GM12874 (cell line): ENCODE measurements at regions not wholly inside any gene's neighbourhood (a gene's known extent, or its start where the extent isn't known, plus 50 kb on each side); places are given as distances from the start of the nearest gene placed in this dataset.

Experiments used
- TF ChIP-seq, protein P1 (sequence below): IDR thresholded peaks from 2 replicates; pipeline ENCODE4 v1.5.1; 2011; ENCODE audit warnings: low read depth, mild to moderate bottlenecking, control low read depth, low read length, moderate library complexity; ENCODE audit not compliant: insufficient read depth

DNA sequence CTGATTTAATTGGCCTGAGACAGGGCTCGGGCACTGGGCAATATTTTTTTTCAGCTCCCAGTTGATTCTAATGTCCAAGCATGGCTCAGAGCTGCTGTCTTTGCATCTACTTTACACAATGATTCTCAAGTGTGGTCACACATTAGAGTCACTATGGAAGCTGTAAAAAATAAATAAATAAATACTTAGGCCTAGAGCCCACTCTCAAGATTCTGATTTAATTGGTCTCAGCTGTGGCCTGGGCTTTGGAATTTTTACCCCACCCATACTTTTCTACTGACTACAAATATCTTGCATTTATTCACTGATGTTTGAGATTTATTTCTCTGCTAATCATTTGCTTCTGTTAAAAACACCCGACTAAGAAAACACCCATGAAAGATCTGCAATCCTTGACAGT is 145.7 kb upstream of the SRD5A2 start:
- TF ChIP-seq, protein P1, sequence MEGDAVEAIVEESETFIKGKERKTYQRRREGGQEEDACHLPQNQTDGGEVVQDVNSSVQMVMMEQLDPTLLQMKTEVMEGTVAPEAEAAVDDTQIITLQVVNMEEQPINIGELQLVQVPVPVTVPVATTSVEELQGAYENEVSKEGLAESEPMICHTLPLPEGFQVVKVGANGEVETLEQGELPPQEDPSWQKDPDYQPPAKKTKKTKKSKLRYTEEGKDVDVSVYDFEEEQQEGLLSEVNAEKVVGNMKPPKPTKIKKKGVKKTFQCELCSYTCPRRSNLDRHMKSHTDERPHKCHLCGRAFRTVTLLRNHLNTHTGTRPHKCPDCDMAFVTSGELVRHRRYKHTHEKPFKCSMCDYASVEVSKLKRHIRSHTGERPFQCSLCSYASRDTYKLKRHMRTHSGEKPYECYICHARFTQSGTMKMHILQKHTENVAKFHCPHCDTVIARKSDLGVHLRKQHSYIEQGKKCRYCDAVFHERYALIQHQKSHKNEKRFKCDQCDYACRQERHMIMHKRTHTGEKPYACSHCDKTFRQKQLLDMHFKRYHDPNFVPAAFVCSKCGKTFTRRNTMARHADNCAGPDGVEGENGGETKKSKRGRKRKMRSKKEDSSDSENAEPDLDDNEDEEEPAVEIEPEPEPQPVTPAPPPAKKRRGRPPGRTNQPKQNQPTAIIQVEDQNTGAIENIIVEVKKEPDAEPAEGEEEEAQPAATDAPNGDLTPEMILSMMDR, result no peak

- TF ChIP-seq, protein P1, result no peak
These were observed 144.7 kb upstream of the SRD5A2 start for GRCh38 chr2:31725444-31725843.

DNA sequence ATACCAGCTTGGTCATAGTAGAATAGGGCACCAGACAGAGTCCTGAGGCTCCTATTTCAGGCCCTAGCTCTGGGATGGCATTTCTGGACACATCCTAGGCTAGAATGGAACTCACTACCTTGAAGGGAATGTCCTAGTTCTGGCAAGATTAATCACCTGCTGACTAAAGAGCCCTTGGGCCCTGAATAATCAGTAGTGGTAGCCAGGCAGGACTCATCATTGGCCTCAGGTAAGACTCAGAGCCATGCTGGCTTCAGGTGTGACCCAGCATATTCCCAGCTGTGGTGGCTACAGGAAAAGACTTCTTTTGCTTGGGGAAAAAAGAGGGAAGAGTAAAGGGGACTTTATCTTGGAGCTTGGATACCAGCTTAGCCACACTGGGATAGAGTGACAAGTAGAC is 131.0 kb upstream of the SRD5A2 start:
- TF ChIP-seq, protein P1, result no peak

- TF ChIP-seq, protein P1, result no peak
These were observed 129.4 kb upstream of the SRD5A2 start for GRCh38 chr2:31710121-31710520.

DNA sequence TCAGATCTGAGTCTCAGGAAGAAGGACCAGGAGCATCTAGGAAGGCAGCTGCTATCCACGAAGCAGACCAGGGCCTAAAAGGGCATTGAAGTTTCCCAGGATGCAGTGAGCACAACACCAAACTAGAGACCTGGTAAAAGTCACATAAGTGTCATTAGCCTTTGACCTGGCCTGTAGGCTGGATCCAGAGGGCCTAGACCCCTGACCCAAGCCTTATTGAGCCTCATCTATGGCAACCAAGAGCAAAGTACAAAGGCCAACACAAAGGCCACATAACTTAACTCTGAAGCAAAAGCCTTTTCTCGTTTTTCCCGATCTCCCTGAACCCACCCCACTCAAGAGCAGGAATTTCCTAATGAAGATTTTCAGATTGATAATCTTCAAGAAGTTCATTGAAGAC is 127.3 kb upstream of the SRD5A2 start:
- TF ChIP-seq, protein P1, result no peak

DNA sequence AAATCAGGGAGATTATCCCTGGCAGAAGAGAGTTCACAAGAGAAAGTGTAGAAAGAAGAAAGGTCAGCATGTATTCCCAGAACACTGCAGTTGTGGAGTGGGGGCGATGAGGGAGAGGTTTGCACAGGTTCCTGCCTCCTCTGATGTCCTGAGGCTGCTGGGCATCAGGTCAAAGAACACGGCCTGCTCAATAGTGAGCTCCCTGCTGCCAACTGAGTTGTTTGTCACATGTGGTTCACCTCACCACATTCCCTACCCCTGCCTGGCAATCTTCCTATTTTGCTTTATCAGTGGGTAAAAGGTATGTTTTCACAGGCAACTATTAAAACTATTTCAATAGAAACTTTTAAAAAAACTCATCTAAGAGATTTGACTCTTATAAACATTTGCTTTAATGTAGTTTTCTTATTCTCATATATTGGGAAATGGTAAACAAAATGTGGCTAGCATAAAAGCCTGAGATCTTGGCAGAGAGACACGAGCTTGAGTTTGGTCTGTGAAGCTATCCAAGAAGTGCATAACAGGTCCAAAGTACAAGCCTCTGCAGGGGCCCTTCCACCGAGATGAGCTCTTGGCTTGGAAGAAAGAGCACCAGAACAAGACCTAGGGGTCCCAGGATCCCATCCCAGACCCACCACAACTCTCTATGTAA is 123.9 kb upstream of the SRD5A2 start:
- TF ChIP-seq, protein P1, result no peak

DNA sequence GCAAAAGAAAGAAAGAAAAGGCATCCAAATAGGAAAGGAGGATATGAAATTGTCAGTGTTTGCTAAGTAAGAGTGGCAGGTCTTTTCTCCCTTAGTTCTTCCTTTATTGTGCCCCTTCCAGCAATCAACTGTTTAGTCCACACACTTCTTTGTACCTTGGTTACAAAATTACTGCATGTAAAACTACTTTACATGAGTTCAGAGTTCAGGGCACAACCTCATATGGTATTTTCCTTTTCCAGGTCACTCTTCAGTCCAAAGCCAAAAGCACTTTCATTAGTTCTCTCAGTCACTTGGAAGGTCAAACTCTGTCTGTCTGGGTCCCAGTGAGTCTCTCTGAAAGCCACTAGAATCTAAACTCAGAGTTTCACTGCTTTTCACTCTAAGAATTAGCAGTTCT is 122.5 kb upstream of the SRD5A2 start:
- TF ChIP-seq, protein P1, result no peak

GRCh38 chr2:31698722-31699121 is 118.0 kb upstream of the SRD5A2 start:
- TF ChIP-seq, protein P1, result no peak
